Inferior parietal cortex (tissue), 1 donor: ENCODE measurements at regions not wholly inside any gene's neighbourhood (a gene's known extent, or its start where the extent isn't known, plus 50 kb on each side); places are given as distances from the start of the nearest gene placed in this dataset.

ENCODE experiments used
- DNase-seq: peaks from one replicate; pipeline ENCODE4 v3.0.0-alpha.2; 2016; ENCODE audit errors: extremely low spot score

DNA sequence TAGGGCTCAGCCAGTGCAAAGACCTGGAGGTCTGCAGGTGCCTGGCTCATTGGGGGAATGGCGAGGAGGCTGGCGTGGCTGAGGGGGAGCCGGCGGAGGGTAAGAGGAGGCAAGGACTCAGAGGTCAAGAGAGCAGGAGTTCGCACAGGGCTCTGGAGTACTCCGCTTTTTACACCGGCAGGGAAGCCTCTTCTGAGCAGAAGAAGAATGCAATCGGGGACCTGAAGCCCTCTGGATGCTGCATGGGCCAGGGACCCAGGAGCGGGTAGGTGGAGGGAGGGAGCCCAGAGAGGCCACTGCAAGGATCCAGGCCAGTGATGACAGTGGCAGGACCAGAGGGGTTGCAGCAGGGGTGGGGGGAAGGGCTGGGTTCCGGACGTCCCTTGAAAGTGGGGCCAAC lies 70.4 kb upstream of the TAMM41 start:
- no peak for DNase-seq

DNA sequence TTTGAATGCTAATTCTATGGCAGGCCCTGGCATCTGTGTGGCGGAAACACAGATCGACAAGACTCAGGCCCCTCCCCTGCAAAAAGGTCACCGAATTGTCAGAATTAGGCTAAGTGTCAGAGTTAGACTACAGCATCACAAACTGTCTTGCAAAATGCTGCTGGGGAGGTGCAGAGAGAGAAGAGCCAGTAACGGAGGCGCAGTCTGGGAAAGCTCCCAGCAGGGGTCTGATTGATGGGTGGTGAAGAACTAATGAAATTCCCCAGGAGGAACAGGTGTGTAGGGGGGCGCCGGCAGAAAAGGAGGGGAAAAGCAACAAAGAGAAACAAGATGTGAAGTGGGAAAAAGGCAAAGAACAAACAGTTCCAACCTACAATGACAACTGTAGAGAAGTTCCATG lies 72.7 kb upstream of the TAMM41 start:
- DNase-seq = no peak

DNA sequence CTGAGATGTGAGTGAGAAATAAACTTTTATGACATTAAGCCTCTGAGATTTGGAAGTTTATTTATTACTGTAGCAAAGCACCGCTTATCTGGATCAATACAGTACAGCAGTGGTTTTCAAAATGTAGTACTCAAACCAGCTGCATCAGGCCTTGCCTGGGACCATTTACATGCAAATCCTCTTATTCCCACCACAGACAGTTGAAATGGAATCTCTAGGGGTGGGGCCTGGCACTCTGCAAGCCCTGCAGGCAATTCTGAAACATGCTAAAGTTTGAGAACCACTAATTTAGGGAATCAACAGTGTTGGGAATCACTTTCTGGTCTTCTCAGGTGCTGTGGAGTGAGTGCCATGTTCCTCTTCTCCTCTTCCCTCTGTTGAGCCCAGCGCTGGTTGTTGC lies 77.8 kb upstream of the TAMM41 start:
- DNase-seq = no peak

- no peak for DNase-seq
These were observed 75.8 kb upstream of the SYN2 start for GRCh38 chr3:11928381-11928780.

DNA sequence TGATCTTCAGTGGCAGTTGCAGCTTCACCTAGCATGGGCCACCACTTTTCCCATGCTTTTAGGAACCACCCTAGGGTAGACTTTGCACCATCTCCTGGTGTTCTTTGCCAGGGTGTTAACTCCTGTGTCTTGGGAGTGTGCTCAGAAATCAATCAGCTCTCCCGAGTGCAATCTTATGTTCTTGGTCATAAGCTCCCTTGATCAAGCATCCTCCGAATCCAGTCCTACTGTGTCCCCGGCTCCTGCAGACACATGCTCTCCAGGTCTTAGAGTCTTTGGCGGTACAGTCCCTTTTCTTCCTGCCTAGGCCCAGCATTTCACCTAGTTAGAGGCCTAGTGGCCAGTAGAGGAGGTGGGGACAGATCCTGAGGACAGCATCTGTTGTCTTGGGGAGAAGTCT lies 74.7 kb upstream of the SYN2 start:
- DNase-seq = no peak

DNA sequence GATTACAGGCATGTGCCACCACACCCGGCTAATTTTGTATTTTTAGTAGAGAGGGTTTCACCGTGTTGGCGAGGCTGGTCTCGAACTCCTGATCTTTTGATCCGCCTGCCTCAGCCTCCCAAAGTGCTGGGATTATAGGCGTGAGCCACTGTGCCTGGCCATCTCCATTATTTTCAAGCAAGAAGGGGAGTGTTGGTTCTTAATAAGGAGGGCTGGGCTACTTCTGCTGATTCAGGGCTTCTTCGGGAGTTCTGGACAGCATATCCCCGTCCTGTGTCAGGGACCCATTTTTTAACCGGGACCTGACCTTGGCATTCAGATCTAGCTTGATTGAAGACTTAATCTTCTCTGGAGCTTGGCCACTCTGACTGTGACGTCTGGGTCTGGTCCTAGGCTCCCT lies 74.1 kb upstream of the SYN2 start:
- DNase-seq = no peak

GRCh38 chr3:11932636-11933035 lies 71.6 kb upstream of the SYN2 start:
- DNase-seq = no peak

- DNase-seq = no peak
These were observed 70.7 kb upstream of the SYN2 start for GRCh38 chr3:11933529-11933928.

GRCh38 chr3:11944052-11944673 lies 60.0 kb upstream of the SYN2 start:
- DNase-seq = peak; percentile 71

DNA sequence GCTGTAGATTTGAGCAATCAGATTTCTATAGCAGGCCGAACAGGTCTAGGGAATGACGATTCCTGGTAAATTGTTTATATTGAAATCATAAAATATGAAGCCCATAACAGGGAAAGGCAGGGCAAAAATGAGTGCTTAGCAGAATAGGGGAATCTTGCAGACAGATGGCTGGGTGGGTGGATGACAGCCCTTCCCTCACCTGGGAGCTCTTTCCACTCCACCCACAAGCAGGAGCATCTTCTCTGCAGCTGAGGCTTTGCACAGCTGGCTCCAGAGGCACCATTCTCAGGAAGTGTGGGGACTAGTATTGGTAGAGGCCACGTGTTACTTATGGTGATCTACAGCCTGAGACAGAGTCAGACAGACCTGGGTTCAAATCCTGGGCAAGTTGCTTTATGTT lies 55.9 kb upstream of the SYN2 start:
- no peak for DNase-seq

GRCh38 chr3:11948866-11949265 lies 55.3 kb upstream of the SYN2 start:
- no peak for DNase-seq

DNA sequence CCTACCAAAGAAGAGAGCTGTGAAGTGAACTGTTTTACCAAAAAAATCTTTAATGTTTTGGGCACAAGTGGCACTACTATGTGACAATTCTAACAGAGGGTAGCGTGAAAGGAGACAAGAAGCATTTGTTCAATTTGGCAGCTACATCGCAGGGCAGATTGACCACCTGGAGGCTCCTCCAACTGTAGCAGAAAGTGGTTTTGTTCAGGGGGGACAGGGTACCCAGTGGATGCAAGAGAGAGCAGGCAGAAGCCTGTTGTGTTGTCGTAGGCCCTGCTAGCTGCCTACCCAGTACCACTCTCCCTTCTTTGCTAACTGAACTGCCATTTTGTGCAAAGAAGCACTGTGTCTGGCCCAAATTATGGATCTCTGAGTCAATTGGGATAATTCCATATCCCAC lies 54.8 kb upstream of the SYN2 start:
- DNase-seq = no peak

DNA sequence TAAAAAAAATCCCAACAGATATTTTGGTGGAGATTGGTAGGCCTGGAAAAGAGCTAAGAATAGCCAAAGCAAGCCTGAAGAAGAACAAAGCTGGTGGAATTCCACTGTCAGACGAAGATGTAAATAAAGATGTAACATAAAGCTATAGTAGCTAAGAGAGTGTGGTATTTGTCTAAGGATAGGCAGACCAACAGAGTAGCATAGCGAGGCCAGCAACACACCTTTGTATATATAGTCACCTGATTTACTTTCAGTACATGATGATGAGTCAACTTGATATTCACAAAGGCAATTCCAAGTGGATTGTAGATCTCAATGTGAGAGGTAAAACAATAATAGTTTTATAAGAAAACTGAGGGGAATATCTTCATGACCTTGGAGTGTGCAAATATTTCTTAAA lies 53.6 kb upstream of the SYN2 start:
- DNase-seq = no peak

- DNase-seq = no peak
These were observed 50.8 kb upstream of the SYN2 start for GRCh38 chr3:11953350-11953749.

GRCh38 chr3:11953778-11954177 lies 50.4 kb upstream of the SYN2 start:
- DNase-seq = no peak

GRCh38 chr3:11954312-11954934 lies 49.8 kb upstream of the SYN2 start:
- no peak for DNase-seq
